ENCODE measurements at regions not wholly inside any gene's neighbourhood (a gene's known extent, or its start where the extent isn't known, plus 50 kb on each side); places are given as distances from the start of the nearest gene placed in this dataset.

DNA sequence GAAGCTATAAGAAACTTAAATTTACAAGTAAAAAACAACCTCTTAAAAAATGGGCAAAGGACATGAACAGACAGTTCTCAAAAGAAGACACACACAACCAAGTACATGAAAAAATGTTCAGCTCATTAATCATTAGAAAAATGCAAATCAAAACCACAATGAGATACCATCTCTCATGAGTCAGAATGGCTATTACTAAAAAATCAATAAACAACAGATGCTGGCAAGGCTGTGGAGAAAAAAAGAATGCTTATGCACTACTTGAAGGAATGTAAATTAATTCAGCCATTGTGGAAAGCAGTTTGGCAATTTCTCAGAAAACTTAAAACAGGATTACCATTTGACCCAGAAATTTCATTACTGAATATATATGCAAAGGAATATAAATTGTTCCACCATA, 666.3 kb upstream of the GRIA3 start:
- TF ChIP-seq, protein P1, sequence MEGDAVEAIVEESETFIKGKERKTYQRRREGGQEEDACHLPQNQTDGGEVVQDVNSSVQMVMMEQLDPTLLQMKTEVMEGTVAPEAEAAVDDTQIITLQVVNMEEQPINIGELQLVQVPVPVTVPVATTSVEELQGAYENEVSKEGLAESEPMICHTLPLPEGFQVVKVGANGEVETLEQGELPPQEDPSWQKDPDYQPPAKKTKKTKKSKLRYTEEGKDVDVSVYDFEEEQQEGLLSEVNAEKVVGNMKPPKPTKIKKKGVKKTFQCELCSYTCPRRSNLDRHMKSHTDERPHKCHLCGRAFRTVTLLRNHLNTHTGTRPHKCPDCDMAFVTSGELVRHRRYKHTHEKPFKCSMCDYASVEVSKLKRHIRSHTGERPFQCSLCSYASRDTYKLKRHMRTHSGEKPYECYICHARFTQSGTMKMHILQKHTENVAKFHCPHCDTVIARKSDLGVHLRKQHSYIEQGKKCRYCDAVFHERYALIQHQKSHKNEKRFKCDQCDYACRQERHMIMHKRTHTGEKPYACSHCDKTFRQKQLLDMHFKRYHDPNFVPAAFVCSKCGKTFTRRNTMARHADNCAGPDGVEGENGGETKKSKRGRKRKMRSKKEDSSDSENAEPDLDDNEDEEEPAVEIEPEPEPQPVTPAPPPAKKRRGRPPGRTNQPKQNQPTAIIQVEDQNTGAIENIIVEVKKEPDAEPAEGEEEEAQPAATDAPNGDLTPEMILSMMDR (IDR thresholded peaks at IDR 0.05): no peak
- no peak for TF ChIP-seq POLR2A (IDR thresholded peaks at IDR 0.05)
